ENCODE measurements at regions not wholly inside any gene's neighbourhood (a gene's known extent, or its start where the extent isn't known, plus 50 kb on each side); places are given as distances from the start of the nearest gene placed in this dataset.

DNA sequence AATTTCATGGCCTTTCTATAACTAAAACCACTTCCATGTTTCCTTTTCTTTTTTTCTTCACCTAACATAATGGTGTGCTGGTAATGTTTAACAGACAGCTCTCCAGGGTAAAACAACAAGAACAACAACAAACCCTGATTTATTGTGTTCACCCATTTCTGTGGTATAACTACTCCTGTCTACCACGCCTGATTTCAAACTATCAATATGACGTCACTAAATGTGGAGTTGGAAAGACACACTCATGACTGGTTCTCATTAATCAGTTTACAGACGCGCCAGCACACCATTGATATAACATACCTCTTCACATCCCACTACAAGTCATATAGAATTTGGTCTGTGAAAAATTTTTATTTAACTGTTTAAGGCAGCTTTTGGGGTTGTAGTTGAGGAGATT, 142.9 kb downstream of the ARRDC3 start:
- H3K9ac ChIP-seq (ENCODE audit: low read length) = no peak overlapping the region
- no peaks in the 10 kb centered on the region for H4K20me1 ChIP-seq (ENCODE audit: insufficient read depth, low read length)
- 0 out of 2 replicates have a peak, but pooled peaks cover 3% of the 10 kb centered on the region for H3K9me3 ChIP-seq (ENCODE audit: insufficient read depth, low read length)
- TF ChIP-seq, protein P1, sequence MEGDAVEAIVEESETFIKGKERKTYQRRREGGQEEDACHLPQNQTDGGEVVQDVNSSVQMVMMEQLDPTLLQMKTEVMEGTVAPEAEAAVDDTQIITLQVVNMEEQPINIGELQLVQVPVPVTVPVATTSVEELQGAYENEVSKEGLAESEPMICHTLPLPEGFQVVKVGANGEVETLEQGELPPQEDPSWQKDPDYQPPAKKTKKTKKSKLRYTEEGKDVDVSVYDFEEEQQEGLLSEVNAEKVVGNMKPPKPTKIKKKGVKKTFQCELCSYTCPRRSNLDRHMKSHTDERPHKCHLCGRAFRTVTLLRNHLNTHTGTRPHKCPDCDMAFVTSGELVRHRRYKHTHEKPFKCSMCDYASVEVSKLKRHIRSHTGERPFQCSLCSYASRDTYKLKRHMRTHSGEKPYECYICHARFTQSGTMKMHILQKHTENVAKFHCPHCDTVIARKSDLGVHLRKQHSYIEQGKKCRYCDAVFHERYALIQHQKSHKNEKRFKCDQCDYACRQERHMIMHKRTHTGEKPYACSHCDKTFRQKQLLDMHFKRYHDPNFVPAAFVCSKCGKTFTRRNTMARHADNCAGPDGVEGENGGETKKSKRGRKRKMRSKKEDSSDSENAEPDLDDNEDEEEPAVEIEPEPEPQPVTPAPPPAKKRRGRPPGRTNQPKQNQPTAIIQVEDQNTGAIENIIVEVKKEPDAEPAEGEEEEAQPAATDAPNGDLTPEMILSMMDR (IDR thresholded peaks at IDR 0.05; ENCODE audit: low read depth, low read length) = no peak
- TF ChIP-seq EZH2phosphoT487 (IDR thresholded peaks at IDR 0.05; ENCODE audit: low read depth) = no peak
- H3K79me2 ChIP-seq (ENCODE audit: low read length) = no peaks in the 10 kb centered on the region
- H3K27me3 ChIP-seq (ENCODE audit: low read depth, low read length) = no peaks in the 10 kb centered on the region
- no peak overlapping the region for H3K27ac ChIP-seq (ENCODE audit: low read length)
- no peaks in the 10 kb centered on the region for H3K4me1 ChIP-seq (ENCODE audit: low read length)
- H3K36me3 ChIP-seq (replicated peaks; ENCODE audit: low read depth, low read length) = no peaks in the 10 kb centered on the region
- H2AFZ ChIP-seq (ENCODE audit: low read depth, low read length) = no peak overlapping the region
- H3K4me3 ChIP-seq (ENCODE audit: low read length) = no peak overlapping the region
- no peak overlapping the region for H3K4me2 ChIP-seq (ENCODE audit: low read length)

DNA sequence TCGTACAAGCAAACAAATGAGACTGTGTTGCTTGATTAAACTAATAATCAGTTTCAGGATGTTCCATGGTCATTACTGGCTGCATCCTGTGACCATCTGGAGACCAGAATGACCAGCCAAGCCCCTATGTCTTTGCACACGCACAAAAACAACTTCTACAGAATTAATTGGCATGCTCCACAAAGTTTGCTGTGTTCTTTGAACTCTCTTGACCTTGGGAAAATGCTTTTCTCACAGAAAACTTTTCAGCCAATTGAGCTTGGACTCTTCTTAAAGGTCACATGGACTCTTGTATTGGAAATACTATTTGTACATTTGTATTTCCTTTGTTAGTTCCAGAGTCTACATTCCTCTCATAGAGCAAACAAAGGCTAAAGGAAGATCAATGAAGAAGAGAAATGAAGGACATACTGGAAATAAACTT, 147.8 kb downstream of the ARRDC3 start:
- no peaks in the 10 kb centered on the region for H3K79me2 ChIP-seq (ENCODE audit: low read length)
- no peak overlapping the region for H3K4me3 ChIP-seq (ENCODE audit: low read length)
- H2AFZ ChIP-seq (ENCODE audit: low read depth, low read length) = no peak overlapping the region
- no peak overlapping the region for H3K4me2 ChIP-seq (ENCODE audit: low read length)
- H3K27ac ChIP-seq (ENCODE audit: low read length) = no peak overlapping the region
- no peaks in the 10 kb centered on the region for H3K27me3 ChIP-seq (ENCODE audit: low read depth, low read length)
- no peaks in the 10 kb centered on the region for H3K9me3 ChIP-seq (ENCODE audit: insufficient read depth, low read length)
- no peaks in the 10 kb centered on the region for H4K20me1 ChIP-seq (ENCODE audit: insufficient read depth, low read length)
- TF ChIP-seq, protein P1 (IDR thresholded peaks at IDR 0.05; ENCODE audit: low read depth, low read length) = no peak
- TF ChIP-seq EZH2phosphoT487 (IDR thresholded peaks at IDR 0.05; ENCODE audit: low read depth) = no peak
- no peak overlapping the region for H3K9ac ChIP-seq (ENCODE audit: low read length)
- no peaks in the 10 kb centered on the region for H3K4me1 ChIP-seq (ENCODE audit: low read length)
- H3K36me3 ChIP-seq (replicated peaks; ENCODE audit: low read depth, low read length) = no peaks in the 10 kb centered on the region

DNA sequence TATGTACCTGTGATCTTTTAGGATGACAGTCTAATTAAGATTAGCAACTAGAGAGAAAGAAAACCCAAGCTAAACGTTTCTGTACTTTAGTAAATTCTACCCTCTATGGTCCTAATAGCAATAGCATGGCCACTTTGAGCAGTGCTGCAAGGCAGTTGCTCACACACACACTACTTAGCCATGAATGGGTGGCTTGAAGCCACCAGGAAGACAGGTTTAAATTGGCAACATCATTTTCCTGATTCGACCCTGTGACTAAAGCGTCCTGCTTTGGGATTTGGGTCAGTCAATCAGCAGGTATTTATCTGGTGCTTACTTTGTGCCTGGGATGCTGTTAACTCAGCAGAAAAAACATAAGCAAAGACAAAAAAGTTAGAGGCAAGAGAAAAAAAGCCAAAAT, 150.6 kb downstream of the ARRDC3 start:
- Histone ChIP-seq H3K27ac (ENCODE audit: low read length) (no peak overlapping the region), H3K4me2 (ENCODE audit: low read length) (no peak overlapping the region), H4K20me1 (ENCODE audit: insufficient read depth, low read length) (no peaks in the 10 kb centered on the region), H3K79me2 (ENCODE audit: low read length) (no peaks in the 10 kb centered on the region), H3K27me3 (ENCODE audit: low read depth, low read length) (no peaks in the 10 kb centered on the region), H3K9ac (ENCODE audit: low read length) (no peak overlapping the region), H3K4me1 (ENCODE audit: low read length) (no peaks in the 10 kb centered on the region), H2AFZ (ENCODE audit: low read depth, low read length) (no peak overlapping the region), H3K36me3 (replicated peaks; ENCODE audit: low read depth, low read length) (no peaks in the 10 kb centered on the region), H3K9me3 (ENCODE audit: insufficient read depth, low read length) (0 out of 2 replicates have a peak, but pooled peaks cover 6% of the 10 kb centered on the region), H3K4me3 (ENCODE audit: low read length) (no peak overlapping the region)
- TF ChIP-seq EZH2phosphoT487 (IDR thresholded peaks at IDR 0.05; ENCODE audit: low read depth) = no peak
- TF ChIP-seq, protein P1 (IDR thresholded peaks at IDR 0.05; ENCODE audit: low read depth, low read length) = no peak

DNA sequence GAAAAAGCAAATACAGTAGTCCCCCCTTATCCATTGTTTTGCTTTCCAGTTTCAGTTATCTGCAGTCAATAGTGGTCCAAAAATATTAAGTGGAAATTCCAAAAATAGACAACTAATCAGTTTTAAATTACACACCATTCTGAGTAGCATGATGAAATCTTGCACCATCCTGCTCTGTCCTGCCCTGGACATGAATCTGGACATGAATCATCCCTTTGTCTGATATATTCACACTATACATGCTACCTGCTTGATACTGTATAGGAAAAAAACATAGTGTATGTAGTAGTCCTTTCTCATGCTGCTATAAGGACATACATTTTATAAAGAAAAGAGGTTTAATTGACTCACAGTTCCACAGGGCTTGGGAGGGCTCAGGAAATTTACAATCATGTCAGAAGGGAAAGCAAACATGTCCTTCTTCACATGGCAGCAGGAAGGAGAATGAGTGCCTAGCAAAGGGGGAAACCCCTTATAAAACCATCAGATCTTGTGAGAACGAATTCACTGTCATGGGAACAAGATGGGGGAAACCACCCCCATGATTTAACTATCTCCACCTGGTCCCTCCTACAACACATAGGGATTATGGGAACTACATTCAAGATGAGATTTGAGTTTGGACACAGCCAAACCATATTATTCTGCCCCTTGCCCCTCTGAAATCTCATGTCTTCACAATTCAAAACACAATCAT, 153.9 kb downstream of the ARRDC3 start:
- no peaks in the 10 kb centered on the region for H4K20me1 ChIP-seq (ENCODE audit: insufficient read depth, low read length)
- no peak overlapping the region for H3K4me3 ChIP-seq (ENCODE audit: low read length)
- no peak overlapping the region for H3K4me2 ChIP-seq (ENCODE audit: low read length)
- H3K9ac ChIP-seq (ENCODE audit: low read length) = no peak overlapping the region
- no peak overlapping the region for H3K27ac ChIP-seq (ENCODE audit: low read length)
- no peaks in the 10 kb centered on the region for H3K79me2 ChIP-seq (ENCODE audit: low read length)
- H3K36me3 ChIP-seq (replicated peaks; ENCODE audit: low read depth, low read length) = no peaks in the 10 kb centered on the region
- H2AFZ ChIP-seq (ENCODE audit: low read depth, low read length) = no peak overlapping the region
- no peaks in the 10 kb centered on the region for H3K4me1 ChIP-seq (ENCODE audit: low read length)
- TF ChIP-seq, protein P1 (IDR thresholded peaks at IDR 0.05; ENCODE audit: low read depth, low read length) = no peak
- no peak for TF ChIP-seq EZH2phosphoT487 (IDR thresholded peaks at IDR 0.05; ENCODE audit: low read depth)
- 0 out of 2 replicates have a peak, but pooled peaks cover 4% of the 10 kb centered on the region for H3K27me3 ChIP-seq (ENCODE audit: low read depth, low read length)
- H3K9me3 ChIP-seq (ENCODE audit: insufficient read depth, low read length) = 0 out of 2 replicates have a peak, but pooled peaks cover 6% of the 10 kb centered on the region

Data from OCI-LY3 (cell line).